Prostate gland (tissue), 2 donors: ENCODE measurements at regions not wholly inside any gene's neighbourhood (a gene's known extent, or its start where the extent isn't known, plus 50 kb on each side); places are given as distances from the start of the nearest gene placed in this dataset.

Experiments
- POLR2A ChIP-seq: fragments of 450-650 bp; IDR thresholded peaks from one replicate; pipeline ENCODE4 v1.6.1; 2016; ENCODE audit warnings: antibody characterized with exemption, mild to moderate bottlenecking
- TF ChIP-seq, protein P1 (sequence below), 4 experiments: fragments of 200-600 bp in 2 of 4; fragments of 450-650 bp in 2 of 4; sonication (generic) in 2 of 4; IDR thresholded peaks; 1 replicate in 3 of 4; 2 replicates in 1 of 4; pipeline ENCODE4 v1.5.1; 2016 to 2019; ENCODE audit warnings: antibody characterized with exemption in 4 of 4, mild to moderate bottlenecking in 2 of 4, moderate library complexity in 2 of 4

DNA sequence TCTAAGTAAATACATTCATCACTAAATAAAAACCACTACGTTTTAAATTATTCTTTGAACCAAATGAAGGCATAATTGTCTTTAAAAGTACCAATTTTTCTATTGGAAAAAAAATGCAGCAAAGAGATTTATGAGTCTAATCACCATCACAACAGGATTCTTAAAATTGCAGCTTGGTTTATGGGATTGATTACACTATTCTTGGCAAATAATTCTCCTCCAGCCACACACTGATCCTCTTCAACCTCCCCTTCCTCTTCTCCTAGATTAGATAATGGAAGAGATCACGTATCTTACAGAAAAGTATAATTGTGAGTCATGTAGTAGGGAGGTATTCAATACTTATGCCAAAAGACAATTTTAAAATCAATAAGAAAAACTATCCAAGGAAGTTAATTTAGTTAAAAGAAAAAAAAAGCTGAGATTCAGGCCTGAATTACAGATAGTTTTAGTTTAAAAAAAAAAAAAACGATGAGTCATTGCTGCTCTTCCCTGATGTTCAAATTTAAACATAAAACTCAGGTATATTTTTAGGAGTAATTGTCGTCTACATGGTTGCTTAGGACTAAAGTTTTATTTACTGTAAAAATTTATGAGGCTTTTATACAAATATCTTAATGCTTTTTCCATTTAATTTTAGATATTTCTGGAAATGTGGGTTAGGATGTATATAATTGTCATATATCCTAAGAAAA lies 133.7 kb upstream of the CDK1 start:
- TF ChIP-seq POLR2A: no peak
- TF ChIP-seq, protein P1, sequence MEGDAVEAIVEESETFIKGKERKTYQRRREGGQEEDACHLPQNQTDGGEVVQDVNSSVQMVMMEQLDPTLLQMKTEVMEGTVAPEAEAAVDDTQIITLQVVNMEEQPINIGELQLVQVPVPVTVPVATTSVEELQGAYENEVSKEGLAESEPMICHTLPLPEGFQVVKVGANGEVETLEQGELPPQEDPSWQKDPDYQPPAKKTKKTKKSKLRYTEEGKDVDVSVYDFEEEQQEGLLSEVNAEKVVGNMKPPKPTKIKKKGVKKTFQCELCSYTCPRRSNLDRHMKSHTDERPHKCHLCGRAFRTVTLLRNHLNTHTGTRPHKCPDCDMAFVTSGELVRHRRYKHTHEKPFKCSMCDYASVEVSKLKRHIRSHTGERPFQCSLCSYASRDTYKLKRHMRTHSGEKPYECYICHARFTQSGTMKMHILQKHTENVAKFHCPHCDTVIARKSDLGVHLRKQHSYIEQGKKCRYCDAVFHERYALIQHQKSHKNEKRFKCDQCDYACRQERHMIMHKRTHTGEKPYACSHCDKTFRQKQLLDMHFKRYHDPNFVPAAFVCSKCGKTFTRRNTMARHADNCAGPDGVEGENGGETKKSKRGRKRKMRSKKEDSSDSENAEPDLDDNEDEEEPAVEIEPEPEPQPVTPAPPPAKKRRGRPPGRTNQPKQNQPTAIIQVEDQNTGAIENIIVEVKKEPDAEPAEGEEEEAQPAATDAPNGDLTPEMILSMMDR (IDR thresholded peaks at IDR 0.05): no peak
